Cerebellar cortex (tissue), 1 donor: ENCODE measurements at regions not wholly inside any gene's neighbourhood (a gene's known extent, or its start where the extent isn't known, plus 50 kb on each side); places are given as distances from the start of the nearest gene placed in this dataset.

Experiments used
- DNase-seq: peaks from one replicate; pipeline ENCODE4 v3.0.0-alpha.2; 2015; ENCODE audit warnings: low spot score

GRCh38 chr2:42918671-42919318 lies 126.4 kb upstream of the HAAO start:
- DNase-seq, result no peak

GRCh38 chr2:42918041-42918440 lies 125.7 kb upstream of the HAAO start:
- DNase-seq, result no peak

- DNase-seq, result no peak
Observed at GRCh38 chr2:42917425-42917927, 125.1 kb upstream of the HAAO start.

- DNase-seq, result no peak
Observed at GRCh38 chr2:42916324-42916723, 123.9 kb upstream of the HAAO start.

GRCh38 chr2:42914860-42915259 lies 122.5 kb upstream of the HAAO start:
- DNase-seq, result no peak

GRCh38 chr2:42914314-42914713 lies 121.9 kb upstream of the HAAO start:
- DNase-seq, result no peak

- no peak for DNase-seq
Observed at GRCh38 chr2:42913280-42913878, 121.0 kb upstream of the HAAO start.

GRCh38 chr2:42910645-42911405 lies 118.4 kb upstream of the HAAO start:
- DNase-seq, result no peak

GRCh38 chr2:42909966-42910365 lies 117.6 kb upstream of the HAAO start:
- DNase-seq, result no peak

GRCh38 chr2:42908518-42909200 lies 116.3 kb upstream of the HAAO start:
- no peak for DNase-seq

GRCh38 chr2:42907835-42908234 lies 115.5 kb upstream of the HAAO start:
- no peak for DNase-seq

GRCh38 chr2:42906557-42907411 lies 114.4 kb upstream of the HAAO start:
- DNase-seq, result peak; percentile 93

GRCh38 chr2:42906111-42906556 lies 113.8 kb upstream of the HAAO start:
- DNase-seq, result no peak

GRCh38 chr2:42905341-42906110 lies 113.1 kb upstream of the HAAO start:
- DNase-seq, result peak; percentile 85

- no peak for DNase-seq
Observed at GRCh38 chr2:42904576-42904876, 112.1 kb upstream of the HAAO start.

- DNase-seq, result peak; percentile 59
Observed at GRCh38 chr2:42903821-42904575, 111.6 kb upstream of the HAAO start.

- DNase-seq, result no peak
Observed at GRCh38 chr2:42902939-42903709, 110.7 kb upstream of the HAAO start.

GRCh38 chr2:42901076-42901640 lies 108.8 kb upstream of the HAAO start:
- no peak for DNase-seq

- DNase-seq, result no peak
Observed at GRCh38 chr2:42900289-42900891, 108.0 kb upstream of the HAAO start.
